ENCODE measurements at regions not wholly inside any gene's neighbourhood (a gene's known extent, or its start where the extent isn't known, plus 50 kb on each side); places are given as distances from the start of the nearest gene placed in this dataset.

DNA sequence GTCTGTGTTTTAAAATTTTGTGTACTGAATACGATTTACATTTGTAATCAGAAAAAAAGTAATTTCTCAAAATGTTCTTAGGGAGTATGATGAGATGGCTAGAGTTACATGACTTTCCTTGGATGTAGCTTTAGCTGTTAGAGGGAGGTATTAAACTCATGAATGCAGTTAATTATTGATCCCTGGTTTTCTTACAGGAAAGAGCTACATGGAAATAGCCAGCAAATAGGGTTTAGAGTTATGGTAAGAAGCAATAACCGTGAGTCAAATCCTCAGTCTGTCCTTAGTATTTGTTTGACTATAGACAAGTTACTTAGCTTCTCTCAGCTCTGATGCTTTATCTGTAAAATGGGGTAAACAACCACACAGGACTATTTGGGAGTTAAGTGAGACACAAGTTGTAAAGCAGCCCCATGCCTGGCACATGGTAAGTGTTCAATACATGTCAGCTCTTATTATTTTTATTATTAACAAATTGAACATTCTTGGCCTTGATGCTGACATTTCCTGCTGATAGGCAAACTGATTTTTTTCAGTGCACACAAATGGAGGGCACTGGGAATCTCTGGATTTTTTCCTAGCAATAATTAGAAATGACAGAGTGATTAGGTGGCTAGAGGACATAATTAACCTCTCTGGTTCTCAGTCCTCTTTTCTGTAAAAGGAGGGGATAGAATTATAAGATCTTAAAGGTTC lies 204.5 kb upstream of the PHYHIPL start:
- Mint-ChIP-seq H3K27me3 (peaks cover 4% of the 10 kb centered on the region), H3K36me3 (peaks cover 6% of the 10 kb centered on the region), H3K4me3 (no peak overlapping the region), H3K9me3 (no peaks in the 10 kb centered on the region), H3K4me1 (ENCODE audit: unreplicated experiment) (peaks cover 36% of the 10 kb centered on the region), H3K27ac (no peak overlapping the region)
- DNase-seq (ENCODE audit: extremely low spot score, unreplicated experiment): no peak
- TF ChIP-seq, protein P1, sequence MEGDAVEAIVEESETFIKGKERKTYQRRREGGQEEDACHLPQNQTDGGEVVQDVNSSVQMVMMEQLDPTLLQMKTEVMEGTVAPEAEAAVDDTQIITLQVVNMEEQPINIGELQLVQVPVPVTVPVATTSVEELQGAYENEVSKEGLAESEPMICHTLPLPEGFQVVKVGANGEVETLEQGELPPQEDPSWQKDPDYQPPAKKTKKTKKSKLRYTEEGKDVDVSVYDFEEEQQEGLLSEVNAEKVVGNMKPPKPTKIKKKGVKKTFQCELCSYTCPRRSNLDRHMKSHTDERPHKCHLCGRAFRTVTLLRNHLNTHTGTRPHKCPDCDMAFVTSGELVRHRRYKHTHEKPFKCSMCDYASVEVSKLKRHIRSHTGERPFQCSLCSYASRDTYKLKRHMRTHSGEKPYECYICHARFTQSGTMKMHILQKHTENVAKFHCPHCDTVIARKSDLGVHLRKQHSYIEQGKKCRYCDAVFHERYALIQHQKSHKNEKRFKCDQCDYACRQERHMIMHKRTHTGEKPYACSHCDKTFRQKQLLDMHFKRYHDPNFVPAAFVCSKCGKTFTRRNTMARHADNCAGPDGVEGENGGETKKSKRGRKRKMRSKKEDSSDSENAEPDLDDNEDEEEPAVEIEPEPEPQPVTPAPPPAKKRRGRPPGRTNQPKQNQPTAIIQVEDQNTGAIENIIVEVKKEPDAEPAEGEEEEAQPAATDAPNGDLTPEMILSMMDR (conservative IDR thresholded peaks at IDR 0.05): no peak

GRCh38 chr10:58972576-58973234 lies 203.7 kb upstream of the PHYHIPL start:
- H3K27me3 Mint-ChIP-seq: peaks cover under 1% of the 10 kb centered on the region
- no peak overlapping the region for H3K4me3 Mint-ChIP-seq
- H3K36me3 Mint-ChIP-seq: peaks cover 6% of the 10 kb centered on the region
- peaks cover 29% of the 10 kb centered on the region for H3K4me1 Mint-ChIP-seq (ENCODE audit: unreplicated experiment)
- TF ChIP-seq, protein P1 (conservative IDR thresholded peaks at IDR 0.05): no peak
- H3K27ac Mint-ChIP-seq: no peak overlapping the region
- H3K9me3 Mint-ChIP-seq: no peaks in the 10 kb centered on the region
- DNase-seq (ENCODE audit: extremely low spot score, unreplicated experiment): no peak

- TF ChIP-seq, protein P1 (conservative IDR thresholded peaks at IDR 0.05): no peak
- no peak overlapping the region for H3K27ac Mint-ChIP-seq
- DNase-seq (ENCODE audit: extremely low spot score, unreplicated experiment): no peak
- no peaks in the 10 kb centered on the region for H3K27me3 Mint-ChIP-seq
- no peak overlapping the region for H3K4me3 Mint-ChIP-seq
- peaks cover 24% of the 10 kb centered on the region for H3K4me1 Mint-ChIP-seq (ENCODE audit: unreplicated experiment)
- peaks cover 6% of the 10 kb centered on the region for H3K36me3 Mint-ChIP-seq
- H3K9me3 Mint-ChIP-seq: no peaks in the 10 kb centered on the region
Measured at GRCh38 chr10:58973235-58973595, 203.2 kb upstream of the PHYHIPL start.

DNA sequence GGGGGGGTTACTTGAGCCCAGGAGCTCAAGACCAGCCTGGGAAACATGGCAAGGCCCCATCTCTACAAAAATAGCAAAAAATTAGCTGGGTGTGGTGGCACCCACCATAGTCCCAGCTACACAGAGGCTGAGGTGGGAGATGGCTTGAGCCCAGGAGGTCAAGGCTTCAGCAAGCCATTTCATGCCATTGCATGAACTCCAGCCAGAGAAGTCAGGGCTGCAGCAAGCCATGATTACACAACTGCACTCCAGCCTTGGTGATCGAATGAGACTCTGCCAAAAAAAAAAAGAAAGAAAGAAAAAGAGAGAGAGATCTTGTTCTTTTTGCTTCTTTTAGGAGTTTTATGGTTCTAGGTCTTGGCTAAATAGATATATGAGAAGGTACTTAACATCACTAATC lies 200.2 kb upstream of the PHYHIPL start:
- Mint-ChIP-seq H3K4me1 (ENCODE audit: unreplicated experiment) (peaks cover 38% of the 10 kb centered on the region), H3K27ac (no peak overlapping the region), H3K4me3 (no peak overlapping the region)

DNA sequence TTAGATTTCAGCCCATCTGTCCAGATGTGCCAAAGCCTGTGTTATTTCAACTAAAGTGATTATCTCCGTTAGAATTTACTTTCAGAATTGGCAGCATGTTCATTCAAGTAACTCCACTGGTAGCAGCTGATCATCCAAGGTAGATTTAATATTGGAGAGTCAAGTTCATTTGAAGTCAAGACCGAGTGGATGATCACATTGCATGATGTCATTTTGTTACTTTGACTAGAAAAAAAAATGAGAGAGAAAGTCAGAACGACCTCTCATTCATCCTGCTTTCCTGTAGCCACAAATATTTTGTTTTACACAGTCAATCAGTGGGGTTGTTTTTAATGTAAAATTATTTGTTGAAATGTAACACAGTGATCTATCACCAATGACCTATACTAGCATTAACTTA lies 196.7 kb upstream of the PHYHIPL start:
- H3K36me3 Mint-ChIP-seq: no peaks in the 10 kb centered on the region
- no peak overlapping the region for H3K27ac Mint-ChIP-seq

More for the DNA sequence above, 200.2 kb upstream of the PHYHIPL start:
- Mint-ChIP-seq H3K36me3 (no peaks in the 10 kb centered on the region), H3K27me3 (no peaks in the 10 kb centered on the region), H3K9me3 (no peaks in the 10 kb centered on the region)
- TF ChIP-seq, protein P1 (conservative IDR thresholded peaks at IDR 0.05): no peak
- DNase-seq (ENCODE audit: extremely low spot score, unreplicated experiment): no peak

More for the DNA sequence above, 196.7 kb upstream of the PHYHIPL start:
- Mint-ChIP-seq H3K4me3 (no peak overlapping the region), H3K27me3 (no peaks in the 10 kb centered on the region), H3K9me3 (no peaks in the 10 kb centered on the region), H3K4me1 (ENCODE audit: unreplicated experiment) (peaks cover 39% of the 10 kb centered on the region)
- TF ChIP-seq, protein P1 (conservative IDR thresholded peaks at IDR 0.05): no peak
- DNase-seq (ENCODE audit: extremely low spot score, unreplicated experiment): no peak
